DND-41 (cell line): ENCODE measurements at regions not wholly inside any gene's neighbourhood (a gene's known extent, or its start where the extent isn't known, plus 50 kb on each side); places are given as distances from the start of the nearest gene placed in this dataset.

ENCODE experiments used
- ATAC-seq: fragments of 200-7000 bp; cut with Tn5 transposase; 3 replicates; pipeline ENCODE4 v1.9.1; 2021; ENCODE audit warnings: low read depth; ENCODE audit not compliant: insufficient read depth
- DNase-seq: peaks from one replicate; pipeline ENCODE4 v3.0.0-alpha.2; 2020
- H2AFZ ChIP-seq: 2 replicates; pipeline ENCODE4 v1.6.0; 2012; ENCODE audit warnings: low read depth, low read length
- H3K27ac ChIP-seq: 2 replicates; pipeline ENCODE4 v1.5.1; 2012; ENCODE audit warnings: low read length, inconsistent platforms
- H3K27me3 ChIP-seq: fragments of 200-600 bp; sonication (generic); 2 replicates; pipeline ENCODE4 v1.6.0; 2012; ENCODE audit warnings: low read length, mild to moderate bottlenecking, inconsistent platforms; ENCODE audit not compliant: insufficient read depth, poor library complexity
- H3K36me3 ChIP-seq: 2 replicates; pipeline ENCODE4 v1.5.1; 2012; ENCODE audit warnings: low read length, inconsistent platforms; ENCODE audit not compliant: insufficient read depth
- H3K4me1 ChIP-seq: 2 replicates; pipeline ENCODE4 v1.5.1; 2012; ENCODE audit warnings: mild to moderate bottlenecking, low read length; ENCODE audit not compliant: insufficient read depth
- H3K4me2 ChIP-seq: 2 replicates; pipeline ENCODE4 v1.6.0; 2012; ENCODE audit warnings: mild to moderate bottlenecking, moderate library complexity, low read length, inconsistent platforms; ENCODE audit not compliant: insufficient read depth
- H3K4me3 ChIP-seq, 2 experiments: fragments of 200-600 bp in 1 of 2; shearing (Covaris generic) in 1 of 2; 2 replicates each; pipeline ENCODE4 v1.5.1; 2012 to 2016; ENCODE audit warnings: inconsistent platforms in 2 of 2, low read length in 2 of 2, mild to moderate bottlenecking in 2 of 2, low read depth in 1 of 2, moderate library complexity in 1 of 2
- H3K79me2 ChIP-seq: 2 replicates; pipeline ENCODE4 v1.6.0; 2012; ENCODE audit warnings: low read length, inconsistent platforms; ENCODE audit not compliant: insufficient read depth
- H3K9ac ChIP-seq: 2 replicates; pipeline ENCODE4 v1.6.0; 2012; ENCODE audit warnings: low read depth, mild to moderate bottlenecking, inconsistent platforms, low read length, moderate library complexity
- H3K9me3 ChIP-seq: 2 replicates; pipeline ENCODE4 v1.5.1; 2012; ENCODE audit warnings: low read length, moderate library complexity, mild to moderate bottlenecking, inconsistent platforms; ENCODE audit not compliant: insufficient read depth, severe bottlenecking
- H4K20me1 ChIP-seq: 2 replicates; pipeline ENCODE4 v1.6.0; 2012; ENCODE audit warnings: low read length; ENCODE audit not compliant: insufficient read depth
- EZH2 ChIP-seq: IDR thresholded peaks from 3 replicates; pipeline ENCODE4 v1.6.1; 2012; ENCODE audit warnings: borderline replicate concordance, low read depth, mild to moderate bottlenecking, moderate library complexity, low read length, inconsistent platforms; ENCODE audit not compliant: severe bottlenecking
- TF ChIP-seq, protein P1 (sequence below): IDR thresholded peaks from 2 replicates; pipeline ENCODE4 v1.5.1; 2012; ENCODE audit warnings: borderline replicate concordance, low read length, moderate library complexity, mild to moderate bottlenecking; ENCODE audit not compliant: poor library complexity, severe bottlenecking; ENCODE audit errors: extremely low read depth

DNA sequence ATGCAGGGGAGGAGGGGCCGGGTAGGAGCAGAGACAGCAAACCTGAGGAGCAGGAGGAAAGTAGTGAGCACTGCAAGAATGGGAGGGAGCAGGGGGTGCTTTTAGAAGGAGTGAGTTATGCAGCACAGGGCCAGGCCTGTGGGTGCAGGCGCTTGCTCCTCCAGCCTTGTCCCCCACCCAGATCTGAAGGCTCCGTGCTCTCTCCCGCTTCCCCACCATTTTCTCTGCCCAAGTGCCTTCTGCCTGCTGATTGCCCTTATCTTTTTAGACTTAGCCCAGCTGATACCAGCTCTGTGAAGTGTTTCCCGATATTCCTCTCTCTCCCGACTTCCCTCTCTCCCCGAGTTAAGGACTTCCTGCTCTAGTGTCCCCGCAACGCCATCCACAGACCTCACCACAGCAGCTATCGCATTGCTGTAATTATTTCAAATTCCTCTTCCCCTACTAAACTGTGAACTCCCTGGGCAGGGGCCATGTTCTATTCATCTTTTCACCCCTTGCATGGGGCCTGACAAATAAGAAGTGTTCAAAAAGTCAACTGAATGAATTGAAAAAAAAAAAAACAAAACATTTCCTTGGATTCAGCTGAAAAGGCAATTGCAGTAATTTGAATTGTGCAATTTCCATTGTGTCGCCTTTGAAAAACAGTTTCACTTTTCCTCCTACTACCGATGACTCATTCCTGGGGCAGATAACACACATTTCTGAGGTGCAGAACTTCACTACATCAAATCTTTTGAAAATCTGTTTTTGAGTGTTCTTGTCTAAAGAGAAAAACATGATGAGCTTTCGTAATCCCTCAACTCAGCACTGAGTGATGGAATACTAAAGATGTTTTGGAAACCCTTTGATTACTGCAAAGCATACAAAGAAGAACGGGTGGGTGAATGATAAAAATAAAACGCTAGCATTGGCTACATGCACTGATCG, 69.7 kb upstream of the BMAL1 start:
- H3K27ac ChIP-seq, result no peak overlapping the region
- peak overlapping the region; percentile 34 for H3K4me2 ChIP-seq
- no peak overlapping the region for H3K4me3 ChIP-seq
- H3K36me3 ChIP-seq, result no peaks in the 10 kb centered on the region
- peaks cover 16% of the 10 kb centered on the region for H3K4me1 ChIP-seq
- TF ChIP-seq EZH2, result no peak
- TF ChIP-seq, protein P1, sequence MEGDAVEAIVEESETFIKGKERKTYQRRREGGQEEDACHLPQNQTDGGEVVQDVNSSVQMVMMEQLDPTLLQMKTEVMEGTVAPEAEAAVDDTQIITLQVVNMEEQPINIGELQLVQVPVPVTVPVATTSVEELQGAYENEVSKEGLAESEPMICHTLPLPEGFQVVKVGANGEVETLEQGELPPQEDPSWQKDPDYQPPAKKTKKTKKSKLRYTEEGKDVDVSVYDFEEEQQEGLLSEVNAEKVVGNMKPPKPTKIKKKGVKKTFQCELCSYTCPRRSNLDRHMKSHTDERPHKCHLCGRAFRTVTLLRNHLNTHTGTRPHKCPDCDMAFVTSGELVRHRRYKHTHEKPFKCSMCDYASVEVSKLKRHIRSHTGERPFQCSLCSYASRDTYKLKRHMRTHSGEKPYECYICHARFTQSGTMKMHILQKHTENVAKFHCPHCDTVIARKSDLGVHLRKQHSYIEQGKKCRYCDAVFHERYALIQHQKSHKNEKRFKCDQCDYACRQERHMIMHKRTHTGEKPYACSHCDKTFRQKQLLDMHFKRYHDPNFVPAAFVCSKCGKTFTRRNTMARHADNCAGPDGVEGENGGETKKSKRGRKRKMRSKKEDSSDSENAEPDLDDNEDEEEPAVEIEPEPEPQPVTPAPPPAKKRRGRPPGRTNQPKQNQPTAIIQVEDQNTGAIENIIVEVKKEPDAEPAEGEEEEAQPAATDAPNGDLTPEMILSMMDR, result no peak
- DNase-seq (no peak), ATAC-seq (peak; percentile 60; the same call in 2 of the 3 replicates)
- no peaks in the 10 kb centered on the region for H3K9me3 ChIP-seq
- no peak overlapping the region for H3K9ac ChIP-seq
- H3K27me3 ChIP-seq, result peaks cover 8% of the 10 kb centered on the region
- H4K20me1 ChIP-seq, result no peaks in the 10 kb centered on the region
- no peaks in the 10 kb centered on the region for H3K79me2 ChIP-seq
- H2AFZ ChIP-seq, result 0 out of 2 replicates have a peak overlapping the region, but pooled peaks have one; percentile 55

DNA sequence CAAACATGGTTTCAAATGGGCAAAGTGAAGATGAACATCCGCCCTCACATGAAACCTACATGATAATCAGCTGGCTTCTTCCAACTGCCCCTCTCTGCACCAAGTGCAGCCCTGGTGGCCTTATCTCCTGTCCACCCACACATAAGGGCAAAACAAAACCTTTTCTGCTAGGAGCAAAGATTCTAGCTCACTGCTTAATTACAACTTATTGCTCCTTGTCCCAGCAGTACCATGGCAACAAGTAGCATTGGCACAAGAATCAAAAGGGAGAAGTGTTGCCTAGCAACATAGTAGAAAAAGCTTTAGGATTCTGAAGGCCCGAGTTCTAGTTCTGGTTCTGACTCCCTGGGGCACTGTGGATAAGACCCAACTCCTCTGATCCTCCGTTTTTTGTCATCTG, 68.7 kb upstream of the BMAL1 start:
- no peak overlapping the region for H3K4me2 ChIP-seq

DNA sequence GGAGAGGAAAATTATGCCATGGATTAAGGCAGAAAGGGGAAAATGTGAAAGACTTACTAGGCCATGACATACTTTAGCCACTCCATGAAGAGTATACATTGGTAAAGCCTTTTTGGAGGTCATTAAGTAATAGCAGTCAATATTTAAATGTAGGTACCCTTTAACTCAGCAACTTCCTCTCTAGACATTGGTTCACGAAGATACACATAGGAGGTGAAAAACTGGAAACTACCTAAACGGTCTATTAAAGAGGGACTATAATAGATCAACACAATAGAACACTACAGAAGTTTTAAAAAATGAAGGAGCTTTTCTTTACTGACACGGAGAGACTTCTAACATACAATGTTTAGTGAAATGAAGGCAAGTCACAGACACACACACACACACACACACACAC, 68.2 kb upstream of the BMAL1 start:
- Histone ChIP-seq H3K79me2 (no peaks in the 10 kb centered on the region), H3K4me1 (peaks cover 16% of the 10 kb centered on the region), H3K9ac (no peak overlapping the region), H4K20me1 (no peaks in the 10 kb centered on the region), H3K9me3 (no peaks in the 10 kb centered on the region), H3K27me3 (peaks cover 9% of the 10 kb centered on the region), H2AFZ (no peak overlapping the region), H3K4me3 (no peak overlapping the region), H3K36me3 (no peaks in the 10 kb centered on the region), H3K27ac (no peak overlapping the region), H3K4me2 (no peak overlapping the region)
- TF ChIP-seq, protein P1, result no peak
- TF ChIP-seq EZH2, result no peak
- no peak for ATAC-seq
- DNase-seq, result no peak

More for the DNA sequence above, 68.7 kb upstream of the BMAL1 start:
- DNase-seq (no peak), ATAC-seq (no peak)
- H3K27ac ChIP-seq, result no peak overlapping the region
- H3K9me3 ChIP-seq, result no peaks in the 10 kb centered on the region
- H4K20me1 ChIP-seq, result no peaks in the 10 kb centered on the region
- no peak for TF ChIP-seq EZH2
- TF ChIP-seq, protein P1, result no peak
- H3K27me3 ChIP-seq, result peaks cover 9% of the 10 kb centered on the region
- no peaks in the 10 kb centered on the region for H3K79me2 ChIP-seq
- no peak overlapping the region for H2AFZ ChIP-seq
- H3K4me1 ChIP-seq, result peaks cover 16% of the 10 kb centered on the region
- no peaks in the 10 kb centered on the region for H3K36me3 ChIP-seq
- no peak overlapping the region for H3K4me3 ChIP-seq
- H3K9ac ChIP-seq, result no peak overlapping the region
